ENCODE measurements at regions not wholly inside any gene's neighbourhood (a gene's known extent, or its start where the extent isn't known, plus 50 kb on each side); places are given as distances from the start of the nearest gene placed in this dataset.

DNA sequence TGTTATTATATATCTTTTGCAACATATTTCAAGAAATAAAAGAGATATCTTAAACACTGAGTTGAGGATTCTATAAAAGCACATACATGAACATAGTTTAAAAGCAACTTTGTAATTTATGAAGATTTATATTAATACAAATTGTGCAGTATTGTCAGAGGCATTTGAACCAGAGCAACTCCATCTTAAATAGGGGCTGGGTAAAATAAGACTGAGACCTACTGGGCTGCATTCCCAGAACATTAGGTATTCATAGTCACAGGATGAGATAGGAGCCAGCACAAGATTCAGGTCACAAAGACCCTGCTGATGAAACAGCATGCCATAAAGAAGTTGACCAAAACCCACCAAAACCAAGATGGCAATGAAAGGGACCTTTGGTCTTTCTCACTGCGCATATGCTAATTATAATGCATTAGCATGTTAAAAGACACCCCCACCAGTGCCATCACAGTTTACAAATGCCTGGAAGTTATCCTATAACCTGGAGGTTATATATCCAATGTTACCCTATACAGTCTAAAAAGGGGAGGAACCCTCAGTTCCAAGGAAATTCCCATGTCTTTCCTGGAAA lies 320.2 kb downstream of the FAM170A start:
- TF ChIP-seq EZH2phosphoT487 (IDR thresholded peaks at IDR 0.05; ENCODE audit: insufficient read depth, low read depth) (no peak), EZH2 (IDR thresholded peaks at IDR 0.05; ENCODE audit: insufficient read depth, poor library complexity, severe bottlenecking) (no peak)

Data from GM23248 (cell line).